Breast epithelium (tissue), 4 donors: ENCODE measurements at regions not wholly inside any gene's neighbourhood (a gene's known extent, or its start where the extent isn't known, plus 50 kb on each side); places are given as distances from the start of the nearest gene placed in this dataset.

ENCODE experiments used
- DNase-seq, 2 donors: peaks; one replicate each; pipeline ENCODE4 v3.0.0-alpha.2; 2019; ENCODE audit warnings: low spot score in 2 of 2
- H3K27ac ChIP-seq, 2 donors: fragments of 200-600 bp; sonication (generic) in 1 of 2; one replicate each; pipeline ENCODE4 v1.5.1; 2016 to 2019; ENCODE audit warnings: mild to moderate bottlenecking in 1 of 2
- H3K27me3 ChIP-seq, 2 donors: fragments of 200-600 bp; sonication (generic) in 1 of 2; one replicate each; pipeline versions ENCODE4 v1.5.1 to v1.6.0; 2017 to 2019; ENCODE audit warnings: control low read depth in 1 of 2, mild to moderate bottlenecking in 1 of 2
- H3K36me3 ChIP-seq: fragments of 200-600 bp; one replicate; pipeline ENCODE4 v1.5.1; 2019
- H3K4me1 ChIP-seq, 2 donors: fragments of 200-600 bp; sonication (generic); one replicate each; pipeline ENCODE4 v1.5.1; 2016 to 2019; ENCODE audit warnings: control low read depth in 1 of 2
- H3K4me3 ChIP-seq, 3 donors: fragments of 200-600 bp; sonication (generic); 1 replicate in 2 of 3; 2 replicates in 1 of 3; pipeline ENCODE4 v1.5.1; 2016 to 2019; ENCODE audit warnings: mild to moderate bottlenecking in 3 of 3, moderate library complexity in 2 of 3
- H3K9me3 ChIP-seq, 2 donors: fragments of 200-600 bp; sonication (generic) in 1 of 2; one replicate each; pipeline ENCODE4 v1.5.1; 2016 to 2019; ENCODE audit warnings: control low read depth in 1 of 2
- CTCF ChIP-seq, 3 donors: fragments of 450-650 bp; IDR thresholded peaks; one replicate each; pipeline ENCODE4 v1.5.1; 2016 to 2017; ENCODE audit warnings: antibody characterized with exemption in 3 of 3, mild to moderate bottlenecking in 3 of 3, moderate library complexity in 3 of 3
- POLR2A ChIP-seq: fragments of 450-650 bp; IDR thresholded peaks from one replicate; pipeline ENCODE4 v1.6.1; 2016; ENCODE audit warnings: antibody characterized with exemption, mild to moderate bottlenecking, moderate library complexity
- POLR2AphosphoS5 ChIP-seq, 3 donors: sonication (generic); formaldehyde crosslinking; IDR thresholded peaks; one replicate each; pipeline ENCODE4 v1.6.1; 2017; ENCODE audit warnings: antibody characterized with exemption in 3 of 3
- intact Hi-C: fragments of 100-400 bp; cut with DNase I; formaldehyde crosslinking; loops from one replicate; pipeline ENCODE4 v1.15.1; 2023; ENCODE audit warnings: low total_unique reads

DNA sequence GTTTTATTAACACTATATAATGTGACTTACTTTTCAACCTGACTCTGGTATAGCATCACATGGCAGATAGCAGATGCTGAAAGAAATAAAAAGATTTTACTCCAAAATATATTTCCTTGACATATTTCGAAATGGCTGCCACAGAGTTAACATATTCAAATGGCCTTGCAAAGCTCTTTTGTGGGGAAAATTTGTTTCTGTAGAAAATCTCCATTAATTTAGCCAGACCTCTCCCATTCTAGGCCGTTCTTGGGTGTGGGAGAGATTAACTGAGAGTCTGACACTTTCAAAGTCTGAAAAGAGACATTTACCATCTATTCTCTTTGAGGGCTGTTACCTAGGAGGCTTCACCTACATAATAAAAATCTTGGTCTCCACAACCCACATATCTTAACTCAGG lies 217.2 kb downstream of the OTOR start:
- Histone ChIP-seq H3K4me3 (no peak overlapping the region), H3K27me3 (no peaks in the 10 kb centered on the region), H3K27ac (no peak overlapping the region), H3K4me1 (no peaks in the 10 kb centered on the region), H3K36me3 (no peaks in the 10 kb centered on the region), H3K9me3 (peaks cover 0 to 4% of the 10 kb centered on the region in 2 donors)
- intact Hi-C loops, result no loop called here
- no peak for TF ChIP-seq POLR2AphosphoS5 (IDR thresholded peaks at IDR 0.05)
- DNase-seq, result no peak

DNA sequence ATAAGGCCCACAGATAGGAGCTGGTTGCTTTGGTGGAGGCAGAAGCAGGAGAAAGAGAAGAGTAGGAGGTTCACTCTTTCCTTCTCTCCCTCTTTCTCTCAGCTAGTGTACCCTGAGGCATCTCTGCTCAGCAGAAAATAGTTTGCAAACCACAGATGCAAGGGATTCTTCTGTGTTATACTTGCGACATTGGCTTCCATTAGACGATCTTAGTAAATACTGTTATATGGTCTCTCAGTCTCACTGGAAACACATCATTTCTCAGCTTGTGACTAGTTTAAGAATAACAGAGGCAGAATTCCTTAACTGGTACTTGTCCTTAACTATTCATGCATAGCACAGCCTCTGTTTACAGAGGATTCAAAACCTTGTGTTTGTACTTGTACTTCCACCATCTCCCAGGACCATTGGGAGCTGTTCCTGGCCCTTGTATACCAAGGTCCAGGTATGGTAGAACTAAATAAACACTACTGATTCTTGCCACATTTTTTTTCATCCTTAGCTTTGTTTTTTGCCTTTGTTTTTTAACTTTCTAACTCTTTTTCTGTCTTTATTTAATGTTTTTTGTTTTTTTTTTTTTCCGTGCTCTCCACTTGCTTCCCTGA lies 218.2 kb downstream of the OTOR start:
- intact Hi-C loops, result no loop called here
- no peak for DNase-seq
- TF ChIP-seq CTCF (IDR thresholded peaks at IDR 0.05) (no peak), POLR2AphosphoS5 (IDR thresholded peaks at IDR 0.05) (no peak), POLR2A (no peak)

GRCh38 chr20:16968099-16968498 lies 219.9 kb downstream of the OTOR start:
- no peak overlapping the region for H3K4me3 ChIP-seq
- no peaks in the 10 kb centered on the region for H3K27me3 ChIP-seq
- intact Hi-C loops, result no loop called here
- H3K4me1 ChIP-seq, result no peaks in the 10 kb centered on the region
- H3K27ac ChIP-seq, result no peak overlapping the region
- no peaks in the 10 kb centered on the region for H3K9me3 ChIP-seq
- TF ChIP-seq POLR2AphosphoS5 (IDR thresholded peaks at IDR 0.05) (no peak), CTCF (IDR thresholded peaks at IDR 0.05) (no peak), POLR2A (no peak)
- no peaks in the 10 kb centered on the region for H3K36me3 ChIP-seq
- DNase-seq, result no peak

More for the DNA sequence above, 218.2 kb downstream of the OTOR start:
- no peak overlapping the region for H3K4me3 ChIP-seq
- no peak overlapping the region for H3K27ac ChIP-seq
- H3K4me1 ChIP-seq, result no peaks in the 10 kb centered on the region
- no peaks in the 10 kb centered on the region for H3K36me3 ChIP-seq
- H3K27me3 ChIP-seq, result no peaks in the 10 kb centered on the region
- H3K9me3 ChIP-seq, result no peaks in the 10 kb centered on the region

DNA sequence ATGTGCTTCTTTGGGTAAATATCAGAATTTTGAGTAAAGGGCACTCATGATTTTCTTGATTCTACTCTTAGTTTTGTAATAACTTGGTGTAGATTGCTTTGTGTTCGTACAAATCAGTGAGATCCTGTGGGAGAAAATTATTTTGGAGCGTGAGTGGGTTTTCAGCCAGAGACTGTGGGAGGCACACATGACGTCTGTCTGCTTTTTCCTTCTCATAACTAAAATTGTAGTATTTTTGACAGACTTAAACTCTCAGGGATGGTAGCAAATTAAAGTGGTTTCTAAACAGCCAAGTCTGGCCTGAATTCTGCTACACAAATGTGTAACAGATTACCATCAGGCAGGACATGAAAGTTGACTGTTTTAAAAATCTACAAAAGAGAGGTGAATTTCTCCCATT lies 222.6 kb downstream of the OTOR start:
- TF ChIP-seq CTCF (IDR thresholded peaks at IDR 0.05), result no peak
- TF ChIP-seq POLR2AphosphoS5 (IDR thresholded peaks at IDR 0.05), result no peak
- no peak for TF ChIP-seq POLR2A
- intact Hi-C loops, result no loop called here
- no peaks in the 10 kb centered on the region for H3K4me1 ChIP-seq
- no peak for DNase-seq
- H3K4me3 ChIP-seq, result no peak overlapping the region
- H3K9me3 ChIP-seq, result peaks cover 0 to 7% of the 10 kb centered on the region in 2 donors
- H3K27ac ChIP-seq, result no peak overlapping the region
- H3K36me3 ChIP-seq, result no peaks in the 10 kb centered on the region
- no peaks in the 10 kb centered on the region for H3K27me3 ChIP-seq

DNA sequence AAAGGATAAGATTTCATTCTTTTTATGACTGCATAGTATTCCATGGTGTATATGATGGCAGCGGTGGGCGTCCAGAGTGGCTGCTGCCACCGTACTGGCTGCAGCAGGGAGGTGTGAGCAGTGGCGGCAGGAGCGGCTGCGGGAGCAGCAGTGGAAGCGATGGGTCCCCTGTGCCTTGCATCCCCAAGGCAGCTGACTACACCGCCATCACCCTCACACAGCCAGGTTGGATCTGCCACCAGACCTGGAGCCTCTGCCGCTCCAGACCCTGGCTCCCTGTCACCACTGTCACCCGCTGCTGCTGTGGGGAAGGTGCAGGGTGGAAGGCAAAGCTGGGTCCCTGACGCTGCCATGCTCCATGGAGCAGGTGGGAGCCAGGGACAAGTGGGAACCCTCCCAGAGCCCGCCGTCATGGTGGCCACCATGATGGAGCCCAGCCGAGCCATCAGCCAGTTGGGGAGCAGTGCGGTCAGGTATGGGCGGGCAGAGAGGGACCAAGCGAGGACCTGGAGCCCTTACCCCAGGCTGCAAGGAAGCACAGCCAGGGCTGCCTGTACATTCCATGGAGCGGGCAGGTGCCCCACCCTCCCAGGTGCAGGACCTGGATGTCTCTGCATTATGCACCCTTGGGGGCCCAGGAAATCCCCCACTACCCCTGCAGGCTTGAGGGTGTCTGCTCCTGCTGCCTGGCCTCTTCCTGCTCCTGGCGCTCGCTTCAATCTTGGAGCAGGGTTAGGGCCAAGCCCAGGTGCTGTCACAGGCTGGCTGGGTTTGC lies 226.1 kb downstream of the OTOR start:
- peaks cover 0 to 7% of the 10 kb centered on the region in 2 donors for H3K9me3 ChIP-seq
- no peak overlapping the region for H3K27ac ChIP-seq
- no peaks in the 10 kb centered on the region for H3K27me3 ChIP-seq
- H3K4me1 ChIP-seq, result no peaks in the 10 kb centered on the region
- TF ChIP-seq POLR2A (no peak), CTCF (IDR thresholded peaks at IDR 0.05) (no peak), POLR2AphosphoS5 (IDR thresholded peaks at IDR 0.05) (no peak)
- H3K4me3 ChIP-seq, result no peak overlapping the region
- no peak for DNase-seq
- intact Hi-C loops, result no loop called here
- H3K36me3 ChIP-seq, result no peaks in the 10 kb centered on the region
